SK-N-SH treated with all-trans-retinoic acid at 6 μM for 48 hours (cell line): ENCODE measurements at regions not wholly inside any gene's neighbourhood (a gene's known extent, or its start where the extent isn't known, plus 50 kb on each side); places are given as distances from the start of the nearest gene placed in this dataset.

Experiments used
- ARNTL ChIP-seq: fragments of 450-650 bp; formaldehyde crosslinking; IDR thresholded peaks from 2 replicates; pipeline ENCODE4 v1.5.0; 2020; ENCODE audit warnings: low read depth, mild to moderate bottlenecking, moderate library complexity, borderline replicate concordance
- BACH2 ChIP-seq: fragments of 250-450 bp; sonication (Bioruptor Pico); IDR thresholded peaks from 2 replicates; pipeline ENCODE4 v1.9.0; 2021; ENCODE audit warnings: mild to moderate bottlenecking, borderline replicate concordance
- ESRRG ChIP-seq: fragments of 250-450 bp; sonication (Bioruptor Pico); IDR thresholded peaks from 2 replicates; pipeline ENCODE4 v1.6.1; 2021; ENCODE audit warnings: mild to moderate bottlenecking
- GLIS3 ChIP-seq: fragments of 250-450 bp; sonication (Bioruptor Pico); IDR thresholded peaks from 2 replicates; pipeline ENCODE4 v1.5.0; 2020; ENCODE audit warnings: mild to moderate bottlenecking, moderate library complexity
- ISL1 ChIP-seq: fragments of 250-450 bp; sonication (Bioruptor Pico); IDR thresholded peaks from 2 replicates; pipeline ENCODE4 v2.1.2; 2022; ENCODE audit warnings: mild to moderate bottlenecking, moderate library complexity
- PPARA ChIP-seq: fragments of 250-450 bp; sonication (Bioruptor Pico); IDR thresholded peaks from 2 replicates; pipeline ENCODE4 v1.5.0; 2020; ENCODE audit warnings: mild to moderate bottlenecking, borderline replicate concordance
- SNAI2 ChIP-seq: fragments of 250-450 bp; sonication (Bioruptor Pico); IDR thresholded peaks from 2 replicates; pipeline ENCODE4 v1.5.0; 2020; ENCODE audit warnings: mild to moderate bottlenecking, moderate library complexity
- TOX ChIP-seq: fragments of 250-450 bp; sonication (Bioruptor Pico); IDR thresholded peaks from 2 replicates; pipeline ENCODE4 v1.8.0; 2021; ENCODE audit warnings: mild to moderate bottlenecking, moderate library complexity, borderline replicate concordance
- ZC3H10 ChIP-seq: fragments of 250-450 bp; sonication (Bioruptor Pico); IDR thresholded peaks from 2 replicates; pipeline ENCODE4 v1.5.1; 2021; ENCODE audit warnings: mild to moderate bottlenecking, moderate library complexity
- ZFP30 ChIP-seq: fragments of 450-650 bp; formaldehyde crosslinking; IDR thresholded peaks from 2 replicates; pipeline ENCODE4 v1.5.0; 2022; ENCODE audit warnings: mild to moderate bottlenecking, moderate library complexity
- ZNF70 ChIP-seq: fragments of 450-650 bp; formaldehyde crosslinking; IDR thresholded peaks from 2 replicates; pipeline ENCODE4 v1.5.0; 2020; ENCODE audit warnings: mild to moderate bottlenecking, moderate library complexity
- TF ChIP-seq, protein P1 (sequence below): fragments of 250-450 bp; sonication (Bioruptor Pico); IDR thresholded peaks from 2 replicates; pipeline ENCODE4 v1.8.0; 2021; ENCODE audit warnings: low read depth, mild to moderate bottlenecking, moderate library complexity, borderline replicate concordance
- TF ChIP-seq, protein P2 (sequence below): fragments of 250-450 bp; sonication (Bioruptor Pico); IDR thresholded peaks from 2 replicates; pipeline ENCODE4 v1.8.0; 2020; ENCODE audit warnings: mild to moderate bottlenecking, moderate library complexity, borderline replicate concordance
- TF ChIP-seq, protein P3 (sequence below): fragments of 250-450 bp; sonication (Bioruptor Pico); IDR thresholded peaks from 2 replicates; pipeline ENCODE4 v1.5.0; 2020; ENCODE audit warnings: mild to moderate bottlenecking, moderate library complexity

DNA sequence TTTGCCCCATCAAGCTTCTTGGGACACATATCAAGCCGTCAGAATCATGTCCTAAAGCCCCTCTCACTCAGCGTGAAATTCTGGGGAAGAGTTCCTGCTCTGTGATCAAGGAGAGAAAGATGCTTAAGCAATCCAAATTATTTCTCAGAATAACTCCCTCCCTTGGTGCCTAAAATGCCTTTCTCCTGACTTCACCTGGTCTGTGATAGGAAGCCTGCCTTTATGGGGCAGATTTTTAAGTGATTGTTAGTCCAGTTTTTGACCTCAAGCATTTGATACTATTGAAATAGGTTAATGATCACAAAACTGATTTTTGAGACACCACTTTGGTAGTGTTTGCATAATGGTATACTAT lies 76.4 kb upstream of the MAGI2 start:
- no peak for TF ChIP-seq TOX (CRISPR knock-in tag)
- TF ChIP-seq, protein P1, sequence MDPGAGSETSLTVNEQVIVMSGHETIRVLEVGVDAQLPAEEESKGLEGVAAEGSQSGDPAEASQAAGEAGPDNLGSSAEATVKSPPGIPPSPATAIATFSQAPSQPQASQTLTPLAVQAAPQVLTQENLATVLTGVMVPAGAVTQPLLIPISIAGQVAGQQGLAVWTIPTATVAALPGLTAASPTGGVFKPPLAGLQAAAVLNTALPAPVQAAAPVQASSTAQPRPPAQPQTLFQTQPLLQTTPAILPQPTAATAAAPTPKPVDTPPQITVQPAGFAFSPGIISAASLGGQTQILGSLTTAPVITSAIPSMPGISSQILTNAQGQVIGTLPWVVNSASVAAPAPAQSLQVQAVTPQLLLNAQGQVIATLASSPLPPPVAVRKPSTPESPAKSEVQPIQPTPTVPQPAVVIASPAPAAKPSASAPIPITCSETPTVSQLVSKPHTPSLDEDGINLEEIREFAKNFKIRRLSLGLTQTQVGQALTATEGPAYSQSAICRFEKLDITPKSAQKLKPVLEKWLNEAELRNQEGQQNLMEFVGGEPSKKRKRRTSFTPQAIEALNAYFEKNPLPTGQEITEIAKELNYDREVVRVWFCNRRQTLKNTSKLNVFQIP (CRISPR knock-in tag): no peak
- TF ChIP-seq, protein P2, sequence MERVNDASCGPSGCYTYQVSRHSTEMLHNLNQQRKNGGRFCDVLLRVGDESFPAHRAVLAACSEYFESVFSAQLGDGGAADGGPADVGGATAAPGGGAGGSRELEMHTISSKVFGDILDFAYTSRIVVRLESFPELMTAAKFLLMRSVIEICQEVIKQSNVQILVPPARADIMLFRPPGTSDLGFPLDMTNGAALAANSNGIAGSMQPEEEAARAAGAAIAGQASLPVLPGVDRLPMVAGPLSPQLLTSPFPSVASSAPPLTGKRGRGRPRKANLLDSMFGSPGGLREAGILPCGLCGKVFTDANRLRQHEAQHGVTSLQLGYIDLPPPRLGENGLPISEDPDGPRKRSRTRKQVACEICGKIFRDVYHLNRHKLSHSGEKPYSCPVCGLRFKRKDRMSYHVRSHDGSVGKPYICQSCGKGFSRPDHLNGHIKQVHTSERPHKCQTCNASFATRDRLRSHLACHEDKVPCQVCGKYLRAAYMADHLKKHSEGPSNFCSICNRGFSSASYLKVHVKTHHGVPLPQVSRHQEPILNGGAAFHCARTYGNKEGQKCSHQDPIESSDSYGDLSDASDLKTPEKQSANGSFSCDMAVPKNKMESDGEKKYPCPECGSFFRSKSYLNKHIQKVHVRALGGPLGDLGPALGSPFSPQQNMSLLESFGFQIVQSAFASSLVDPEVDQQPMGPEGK (CRISPR knock-in tag): no peak
- TF ChIP-seq ARNTL (CRISPR knock-in tag): no peak
- TF ChIP-seq ESRRG (CRISPR knock-in tag): no peak
- no peak for TF ChIP-seq ZC3H10 (CRISPR knock-in tag)
- TF ChIP-seq GLIS3: no peak
- no peak for TF ChIP-seq PPARA
- no peak for TF ChIP-seq BACH2 (CRISPR knock-in tag)
- TF ChIP-seq ISL1 (CRISPR knock-in tag): no peak
- TF ChIP-seq ZFP30 (CRISPR knock-in tag): no peak
- no peak for TF ChIP-seq SNAI2
- no peak for TF ChIP-seq ZNF70
- TF ChIP-seq, protein P3, sequence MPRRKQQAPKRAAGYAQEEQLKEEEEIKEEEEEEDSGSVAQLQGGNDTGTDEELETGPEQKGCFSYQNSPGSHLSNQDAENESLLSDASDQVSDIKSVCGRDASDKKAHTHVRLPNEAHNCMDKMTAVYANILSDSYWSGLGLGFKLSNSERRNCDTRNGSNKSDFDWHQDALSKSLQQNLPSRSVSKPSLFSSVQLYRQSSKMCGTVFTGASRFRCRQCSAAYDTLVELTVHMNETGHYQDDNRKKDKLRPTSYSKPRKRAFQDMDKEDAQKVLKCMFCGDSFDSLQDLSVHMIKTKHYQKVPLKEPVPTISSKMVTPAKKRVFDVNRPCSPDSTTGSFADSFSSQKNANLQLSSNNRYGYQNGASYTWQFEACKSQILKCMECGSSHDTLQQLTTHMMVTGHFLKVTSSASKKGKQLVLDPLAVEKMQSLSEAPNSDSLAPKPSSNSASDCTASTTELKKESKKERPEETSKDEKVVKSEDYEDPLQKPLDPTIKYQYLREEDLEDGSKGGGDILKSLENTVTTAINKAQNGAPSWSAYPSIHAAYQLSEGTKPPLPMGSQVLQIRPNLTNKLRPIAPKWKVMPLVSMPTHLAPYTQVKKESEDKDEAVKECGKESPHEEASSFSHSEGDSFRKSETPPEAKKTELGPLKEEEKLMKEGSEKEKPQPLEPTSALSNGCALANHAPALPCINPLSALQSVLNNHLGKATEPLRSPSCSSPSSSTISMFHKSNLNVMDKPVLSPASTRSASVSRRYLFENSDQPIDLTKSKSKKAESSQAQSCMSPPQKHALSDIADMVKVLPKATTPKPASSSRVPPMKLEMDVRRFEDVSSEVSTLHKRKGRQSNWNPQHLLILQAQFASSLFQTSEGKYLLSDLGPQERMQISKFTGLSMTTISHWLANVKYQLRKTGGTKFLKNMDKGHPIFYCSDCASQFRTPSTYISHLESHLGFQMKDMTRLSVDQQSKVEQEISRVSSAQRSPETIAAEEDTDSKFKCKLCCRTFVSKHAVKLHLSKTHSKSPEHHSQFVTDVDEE (CRISPR knock-in tag): no peak
